Endothelial cell of umbilical vein (primary cell): ENCODE measurements at regions not wholly inside any gene's neighbourhood (a gene's known extent, or its start where the extent isn't known, plus 50 kb on each side); places are given as distances from the start of the nearest gene placed in this dataset.

Experiments
- FOS ChIP-seq: IDR thresholded peaks from 2 replicates; pipeline ENCODE4 v1.6.1; 2011; ENCODE audit warnings: mild to moderate bottlenecking, low read length, moderate library complexity, borderline replicate concordance; ENCODE audit not compliant: insufficient read depth
- GATA2 ChIP-seq: IDR thresholded peaks from 2 replicates; pipeline ENCODE4 v1.7.0; 2011; ENCODE audit warnings: low read depth, mild to moderate bottlenecking, moderate library complexity, mixed read lengths, low read length; ENCODE audit not compliant: insufficient read length, insufficient read depth
- JUN ChIP-seq: IDR thresholded peaks from 2 replicates; pipeline ENCODE4 v1.6.1; 2011; ENCODE audit warnings: borderline replicate concordance, low read depth; ENCODE audit not compliant: insufficient read length, insufficient read depth
- MYC ChIP-seq: IDR thresholded peaks from one replicate; pipeline ENCODE4 v1.6.1; 2011; ENCODE audit warnings: mild to moderate bottlenecking, low read depth, low read length
- POLR2A ChIP-seq: IDR thresholded peaks from 2 replicates; pipeline ENCODE4 v1.6.1; 2012; ENCODE audit warnings: low read depth, mild to moderate bottlenecking, control low read depth, low read length
- TF ChIP-seq, protein P1 (sequence below), 2 donors: IDR thresholded peaks; 1 replicate in 1 of 2; 2 replicates in 1 of 2; pipeline ENCODE4 v1.5.1; 2011; ENCODE audit warnings: low read length in 2 of 2, mild to moderate bottlenecking in 2 of 2, moderate library complexity in 2 of 2, control low read depth in 1 of 2, inconsistent platforms in 1 of 2, low read depth in 1 of 2; ENCODE audit not compliant: insufficient read depth in 1 of 2; ENCODE audit errors: extremely low read depth in 1 of 2

DNA sequence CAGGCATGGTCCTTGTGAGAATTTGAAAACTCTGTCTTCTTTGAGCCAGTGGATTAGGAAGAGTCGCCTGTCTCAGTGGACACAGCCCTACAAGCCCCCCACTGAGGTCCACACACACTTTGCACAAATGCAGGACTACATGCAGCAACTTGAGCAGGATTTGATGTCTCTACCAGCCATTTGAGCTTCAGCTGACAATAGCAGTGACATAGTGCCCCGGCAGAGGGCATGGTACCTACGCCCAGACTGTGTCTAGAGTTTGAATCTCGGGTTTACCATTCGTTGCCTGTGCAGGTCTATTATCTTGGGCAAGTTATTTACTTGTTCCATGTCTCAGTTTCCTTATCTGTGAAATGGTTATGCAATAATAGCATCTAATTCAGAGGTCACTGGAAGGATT is 580.1 kb downstream of the TFAP2B start:
- no peak for TF ChIP-seq MYC
- TF ChIP-seq, protein P1, sequence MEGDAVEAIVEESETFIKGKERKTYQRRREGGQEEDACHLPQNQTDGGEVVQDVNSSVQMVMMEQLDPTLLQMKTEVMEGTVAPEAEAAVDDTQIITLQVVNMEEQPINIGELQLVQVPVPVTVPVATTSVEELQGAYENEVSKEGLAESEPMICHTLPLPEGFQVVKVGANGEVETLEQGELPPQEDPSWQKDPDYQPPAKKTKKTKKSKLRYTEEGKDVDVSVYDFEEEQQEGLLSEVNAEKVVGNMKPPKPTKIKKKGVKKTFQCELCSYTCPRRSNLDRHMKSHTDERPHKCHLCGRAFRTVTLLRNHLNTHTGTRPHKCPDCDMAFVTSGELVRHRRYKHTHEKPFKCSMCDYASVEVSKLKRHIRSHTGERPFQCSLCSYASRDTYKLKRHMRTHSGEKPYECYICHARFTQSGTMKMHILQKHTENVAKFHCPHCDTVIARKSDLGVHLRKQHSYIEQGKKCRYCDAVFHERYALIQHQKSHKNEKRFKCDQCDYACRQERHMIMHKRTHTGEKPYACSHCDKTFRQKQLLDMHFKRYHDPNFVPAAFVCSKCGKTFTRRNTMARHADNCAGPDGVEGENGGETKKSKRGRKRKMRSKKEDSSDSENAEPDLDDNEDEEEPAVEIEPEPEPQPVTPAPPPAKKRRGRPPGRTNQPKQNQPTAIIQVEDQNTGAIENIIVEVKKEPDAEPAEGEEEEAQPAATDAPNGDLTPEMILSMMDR (IDR thresholded peaks at IDR 0.05; ENCODE audit: extremely low read depth in 1 of 2, insufficient read depth in 1 of 2, low read depth in 1 of 2, low read length in 2 of 2), result no peak
- no peak for TF ChIP-seq POLR2A
- no peak for TF ChIP-seq GATA2
- no peak for TF ChIP-seq JUN
- no peak for TF ChIP-seq FOS
